ENCODE measurements at regions not wholly inside any gene's neighbourhood (a gene's known extent, or its start where the extent isn't known, plus 50 kb on each side); places are given as distances from the start of the nearest gene placed in this dataset.

GRCh38 chr9:28394774-28395173 is 821.5 kb upstream of the C9orf72 start:
- DNase-seq (ENCODE audit: extremely low read depth in 1 of 4, low spot score in 3 of 4) (no peak), FAIRE-seq (no peak), ATAC-seq (no peak)
- H3K36me3 ChIP-seq (ENCODE audit: control insufficient read depth, insufficient read depth, low read length) = no peaks in the 10 kb centered on the region
- H2AFZ ChIP-seq (ENCODE audit: low read depth, low read length) = no peak overlapping the region
- H3K4me2 ChIP-seq (ENCODE audit: insufficient read depth, low read length) = no peak overlapping the region
- no peaks in the 10 kb centered on the region for H3K9me3 ChIP-seq (replicated peaks; ENCODE audit: control insufficient read depth, insufficient read depth, low read depth, low read length)
- H3K4me1 ChIP-seq (replicated peaks in 1 of 2; ENCODE audit: control insufficient read depth in 2 of 2, insufficient read depth in 2 of 2, low read length in 2 of 2) = no peaks in the 10 kb centered on the region
- in situ Hi-C loops (cut with MboI) (no loop called here), intact Hi-C loops (cut with micrococcal nuclease) (no loop called here)
- H3K27me3 ChIP-seq (ENCODE audit: control insufficient read depth in 2 of 2, insufficient read depth in 2 of 2, low read length in 2 of 2) = no peaks in the 10 kb centered on the region
- no peaks in the 10 kb centered on the region for H3K9me1 ChIP-seq (ENCODE audit: control insufficient read depth, insufficient read depth, low read length)
- no TSS peak for BruUV-seq (replicated peaks)
- no peak overlapping the region for H3K27ac ChIP-seq (ENCODE audit: extremely low read depth, low read depth, low read length)
- H3K4me3 ChIP-seq = no peak overlapping the region
- ChIA-PET POLR2A (no interaction called here), CTCF (ENCODE audit: low intra/inter-chr PET ratio) (no interaction called here)
- H3K9ac ChIP-seq (ENCODE audit: insufficient read depth in 1 of 2, low read depth in 2 of 2, low read length in 2 of 2) = no peak overlapping the region
- TF ChIP-seq CBFB (CRISPR knock-in tag; IDR thresholded peaks at IDR 0.05) = no peak
- TF ChIP-seq L3MBTL2 (IDR thresholded peaks at IDR 0.05) = no peak
- TF ChIP-seq TBL1XR1 (IDR thresholded peaks at IDR 0.05; ENCODE audit: low read length in 2 of 2) = no peak
- no peak for TF ChIP-seq MTF1 (CRISPR knock-in tag; IDR thresholded peaks at IDR 0.05; ENCODE audit: borderline replicate concordance)
- H3K79me2 ChIP-seq (ENCODE audit: control insufficient read depth, insufficient read depth, low read length) = no peaks in the 10 kb centered on the region
- no peaks in the 10 kb centered on the region for H4K20me1 ChIP-seq (replicated peaks; ENCODE audit: control insufficient read depth, insufficient read depth, low read length)

- H3K9ac ChIP-seq (ENCODE audit: insufficient read depth in 1 of 2, low read depth in 2 of 2, low read length in 2 of 2) = no peak overlapping the region
- FAIRE-seq (no peak), ATAC-seq (no peak), DNase-seq (ENCODE audit: extremely low read depth in 1 of 4, low spot score in 3 of 4) (no peak)
- POLR2A ChIA-PET = no interaction called here
- CTCF ChIA-PET (ENCODE audit: low intra/inter-chr PET ratio) = no interaction called here
- H2AFZ ChIP-seq (ENCODE audit: low read depth, low read length) = no peak overlapping the region
- H3K27me3 ChIP-seq (ENCODE audit: control insufficient read depth in 2 of 2, insufficient read depth in 2 of 2, low read length in 2 of 2) = no peaks in the 10 kb centered on the region
- H4K20me1 ChIP-seq (replicated peaks; ENCODE audit: control insufficient read depth, insufficient read depth, low read length) = no peaks in the 10 kb centered on the region
- intact Hi-C loops (cut with micrococcal nuclease) = no loop called here
- H3K9me3 ChIP-seq (replicated peaks; ENCODE audit: control insufficient read depth, insufficient read depth, low read depth, low read length) = no peaks in the 10 kb centered on the region
- in situ Hi-C loops (cut with MboI) = no loop called here
- TF ChIP-seq U2AF2 (optimal IDR thresholded peaks at IDR 0.05; ENCODE audit: low read depth, low read length) = no peak
- TF ChIP-seq DEAF1 (CRISPR knock-in tag; IDR thresholded peaks at IDR 0.05) = no peak
- H3K79me2 ChIP-seq (ENCODE audit: control insufficient read depth, insufficient read depth, low read length) = no peaks in the 10 kb centered on the region
- no peak overlapping the region for H3K27ac ChIP-seq (ENCODE audit: extremely low read depth, low read depth, low read length)
- no TSS peak for BruUV-seq (replicated peaks)
- no peaks in the 10 kb centered on the region for H3K36me3 ChIP-seq (ENCODE audit: control insufficient read depth, insufficient read depth, low read length)
- no peaks in the 10 kb centered on the region for H3K9me1 ChIP-seq (ENCODE audit: control insufficient read depth, insufficient read depth, low read length)
- no peak overlapping the region for H3K4me2 ChIP-seq (ENCODE audit: insufficient read depth, low read length)
- H3K4me3 ChIP-seq = no peak overlapping the region
- WGBS (ENCODE audit: insufficient coverage, low coverage, missing lambda C conversion rate) = 0% methylated on average over 3 of the region's 4 CpGs
- no peaks in the 10 kb centered on the region for H3K4me1 ChIP-seq (replicated peaks in 1 of 2; ENCODE audit: control insufficient read depth in 2 of 2, insufficient read depth in 2 of 2, low read length in 2 of 2)
These were observed 822.8 kb upstream of the C9orf72 start for GRCh38 chr9:28396058-28396457.

Data from K562 (cell line).